Suprapubic skin (tissue), 3 donors: ENCODE measurements at regions not wholly inside any gene's neighbourhood (a gene's known extent, or its start where the extent isn't known, plus 50 kb on each side); places are given as distances from the start of the nearest gene placed in this dataset.

ENCODE experiments used
- POLR2A ChIP-seq, 2 donors: fragments of 450-650 bp; IDR thresholded peaks; one replicate each; pipeline ENCODE4 v1.6.1; 2017; ENCODE audit warnings: antibody characterized with exemption in 2 of 2, mild to moderate bottlenecking in 2 of 2, moderate library complexity in 2 of 2
- TF ChIP-seq, protein P1 (sequence below), 2 donors: fragments of 200-600 bp in 1 of 2; fragments of 450-650 bp in 1 of 2; sonication (generic) in 1 of 2; IDR thresholded peaks; one replicate each; pipeline ENCODE4 v1.5.1; 2016 to 2019; ENCODE audit warnings: antibody characterized with exemption in 2 of 2, mild to moderate bottlenecking in 1 of 2, moderate library complexity in 1 of 2

DNA sequence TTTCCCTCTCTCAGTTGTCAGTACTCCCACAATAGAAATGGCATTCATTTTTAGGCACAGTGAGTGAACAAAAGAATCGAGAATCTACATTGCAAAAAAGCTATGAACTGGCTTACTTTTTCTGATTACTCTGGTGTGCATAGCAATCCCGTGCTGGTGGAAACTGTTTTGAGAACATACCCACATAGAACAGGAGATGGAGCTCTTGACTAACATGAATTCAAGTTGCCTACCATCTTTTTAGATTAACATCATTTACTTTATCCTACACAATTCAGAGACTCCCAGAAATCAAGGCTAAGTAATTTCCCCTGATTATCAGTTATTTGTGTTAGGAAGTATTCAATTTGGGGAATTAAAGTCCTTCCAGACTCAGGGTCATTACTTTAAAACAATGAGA is 326.6 kb downstream of the ARPP21 start:
- TF ChIP-seq, protein P1, sequence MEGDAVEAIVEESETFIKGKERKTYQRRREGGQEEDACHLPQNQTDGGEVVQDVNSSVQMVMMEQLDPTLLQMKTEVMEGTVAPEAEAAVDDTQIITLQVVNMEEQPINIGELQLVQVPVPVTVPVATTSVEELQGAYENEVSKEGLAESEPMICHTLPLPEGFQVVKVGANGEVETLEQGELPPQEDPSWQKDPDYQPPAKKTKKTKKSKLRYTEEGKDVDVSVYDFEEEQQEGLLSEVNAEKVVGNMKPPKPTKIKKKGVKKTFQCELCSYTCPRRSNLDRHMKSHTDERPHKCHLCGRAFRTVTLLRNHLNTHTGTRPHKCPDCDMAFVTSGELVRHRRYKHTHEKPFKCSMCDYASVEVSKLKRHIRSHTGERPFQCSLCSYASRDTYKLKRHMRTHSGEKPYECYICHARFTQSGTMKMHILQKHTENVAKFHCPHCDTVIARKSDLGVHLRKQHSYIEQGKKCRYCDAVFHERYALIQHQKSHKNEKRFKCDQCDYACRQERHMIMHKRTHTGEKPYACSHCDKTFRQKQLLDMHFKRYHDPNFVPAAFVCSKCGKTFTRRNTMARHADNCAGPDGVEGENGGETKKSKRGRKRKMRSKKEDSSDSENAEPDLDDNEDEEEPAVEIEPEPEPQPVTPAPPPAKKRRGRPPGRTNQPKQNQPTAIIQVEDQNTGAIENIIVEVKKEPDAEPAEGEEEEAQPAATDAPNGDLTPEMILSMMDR (IDR thresholded peaks at IDR 0.05): peak in 1 of 2 donors; percentile 23
- no peak for TF ChIP-seq POLR2A (IDR thresholded peaks at IDR 0.05)
